Adrenal gland (tissue), 5 donors: ENCODE measurements at regions not wholly inside any gene's neighbourhood (a gene's known extent, or its start where the extent isn't known, plus 50 kb on each side); places are given as distances from the start of the nearest gene placed in this dataset.

Source experiments
- CTCF ChIP-seq, 6 experiments: fragments of 450-650 bp in 4 of 6; fragments of 200-600 bp in 2 of 6; sonication (generic) in 1 of 6; IDR thresholded peaks; 1 replicate in 5 of 6; 2 replicates in 1 of 6; pipeline versions ENCODE4 v1.5.1 to v1.8.0; 2016 to 2021; ENCODE audit warnings: antibody characterized with exemption in 6 of 6, mild to moderate bottlenecking in 2 of 6, moderate library complexity in 1 of 6
- POLR2A ChIP-seq, 2 donors: fragments of 450-650 bp; IDR thresholded peaks; one replicate each; pipeline ENCODE4 v1.6.1; 2017; ENCODE audit warnings: antibody characterized with exemption in 2 of 2, mild to moderate bottlenecking in 2 of 2, moderate library complexity in 1 of 2
- donor health status: DM: no; HTN: no; CAD: no.

- TF ChIP-seq POLR2A (IDR thresholded peaks at IDR 0.05) (no peak), CTCF (IDR thresholded peaks at IDR 0.05) (no peak)
Observed at GRCh38 chr5:82827651-82828050, 249.5 kb downstream of the TMEM167A start.
